HG03135 (cell line): ENCODE measurements at regions not wholly inside any gene's neighbourhood (a gene's known extent, or its start where the extent isn't known, plus 50 kb on each side); places are given as distances from the start of the nearest gene placed in this dataset.
"Not testable (repeated sequence)": the region's sequence is repeated elsewhere in the genome, so short reads cannot be mapped to it uniquely, and the experiment has no call there.

Source experiments
- ATAC-seq: cut with Tn5 transposase; IDR thresholded peaks from one replicate; pipeline ENCODE4 v1.9.1; 2021; ENCODE audit warnings: mild to moderate bottlenecking, moderate library complexity; ENCODE audit not compliant: unreplicated experiment

DNA sequence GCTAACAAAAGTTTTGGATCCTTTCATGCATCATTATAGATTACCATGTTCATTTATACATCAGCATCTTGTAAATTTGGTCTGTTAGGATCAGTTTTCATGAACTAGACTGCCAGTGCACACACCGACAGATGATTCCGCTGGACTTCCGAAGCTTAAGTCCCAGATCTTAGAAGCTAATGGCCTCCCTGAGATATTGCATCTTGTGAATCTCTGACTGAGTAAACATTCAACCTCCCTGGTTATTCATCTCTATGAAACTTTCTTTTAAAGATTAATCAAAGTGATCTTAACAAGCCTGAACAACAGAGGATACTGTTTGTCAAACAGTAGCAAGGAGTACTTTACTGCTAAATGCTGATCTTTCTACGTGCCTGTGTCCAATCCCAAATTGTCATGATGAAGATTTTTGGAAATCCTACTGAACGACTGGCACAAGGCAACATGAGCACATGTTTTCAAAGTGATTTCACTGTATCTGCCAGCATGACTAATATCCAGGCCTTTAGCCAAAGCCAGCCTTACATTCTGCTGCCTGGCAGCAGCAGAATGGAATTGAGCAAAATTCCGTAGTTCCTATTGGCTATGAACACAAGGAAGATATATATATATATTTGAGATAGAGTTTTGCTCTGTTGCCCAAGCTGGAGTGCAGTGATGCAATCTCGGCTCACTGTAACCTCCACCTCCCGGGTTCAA, 91.3 kb upstream of the ANK3 start:
- no peak for ATAC-seq

DNA sequence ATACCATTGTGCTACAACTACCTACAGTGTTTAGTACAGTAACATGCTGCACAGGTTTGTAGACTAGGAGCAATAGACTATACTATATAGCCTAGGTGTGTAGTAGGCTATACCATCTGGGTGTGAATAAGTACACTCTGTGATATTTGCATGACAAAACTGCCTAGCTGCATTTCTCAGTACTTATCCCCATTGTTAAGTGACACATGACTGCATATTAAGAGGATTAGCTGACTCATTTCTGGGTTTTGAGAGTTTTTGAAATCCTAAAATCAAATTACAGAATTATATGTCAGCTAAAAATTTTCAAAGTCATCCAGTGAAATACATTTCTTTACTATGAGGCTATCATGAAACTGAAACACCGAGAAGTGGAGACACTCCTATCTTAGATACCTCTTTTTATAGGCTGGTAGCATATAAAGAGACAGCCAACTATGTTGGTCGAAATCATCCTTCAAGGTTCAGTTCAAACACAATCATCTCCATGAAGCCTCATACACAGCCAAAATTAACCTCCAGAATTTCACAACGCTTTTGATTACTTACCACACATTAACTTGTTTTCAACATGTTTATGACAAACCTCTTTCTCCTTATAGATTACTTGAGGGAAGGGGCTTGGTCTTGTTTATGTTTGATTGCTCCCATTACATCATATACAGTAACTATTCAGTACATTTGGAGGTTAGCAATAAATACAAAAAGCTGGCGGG, 89.8 kb upstream of the ANK3 start:
- ATAC-seq = no peak

DNA sequence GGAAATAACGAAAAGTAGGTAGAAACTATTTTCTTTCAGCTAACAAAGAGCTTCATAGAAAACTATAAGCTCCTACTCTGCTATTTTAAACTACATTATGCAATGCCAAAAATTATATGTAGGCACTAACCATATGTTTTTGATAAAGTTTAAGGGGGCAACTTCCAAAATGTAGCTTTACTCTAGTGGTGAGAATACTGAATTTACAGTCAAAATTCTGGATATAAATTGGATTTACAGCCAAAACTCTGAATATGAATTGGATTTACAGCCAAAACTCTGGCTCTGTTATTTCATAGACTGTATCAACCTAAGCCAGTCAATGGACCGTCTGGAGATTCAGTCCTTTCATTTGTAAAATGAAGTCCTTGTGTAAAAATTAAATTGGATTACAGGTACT, 86.8 kb upstream of the ANK3 start:
- ATAC-seq = no peak

DNA sequence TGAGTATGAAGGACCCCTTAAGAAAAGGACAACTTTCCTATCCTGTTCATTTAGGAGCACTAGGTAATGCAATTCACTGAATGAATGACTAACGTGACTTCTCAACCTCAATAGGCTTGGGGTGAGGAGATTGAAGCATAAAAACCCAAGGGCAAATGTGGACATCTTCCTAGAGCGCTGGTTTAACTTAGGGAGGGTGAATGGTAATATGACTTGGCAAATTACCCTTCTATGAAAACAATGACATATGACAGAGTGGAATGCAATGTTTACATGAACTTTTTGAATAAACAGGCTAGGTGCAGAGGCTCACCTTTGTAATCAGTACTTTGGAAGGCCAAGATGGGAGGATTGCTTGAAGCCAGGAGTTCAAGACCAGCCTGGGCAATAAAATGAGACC, 83.9 kb upstream of the ANK3 start:
- ATAC-seq = no peak

DNA sequence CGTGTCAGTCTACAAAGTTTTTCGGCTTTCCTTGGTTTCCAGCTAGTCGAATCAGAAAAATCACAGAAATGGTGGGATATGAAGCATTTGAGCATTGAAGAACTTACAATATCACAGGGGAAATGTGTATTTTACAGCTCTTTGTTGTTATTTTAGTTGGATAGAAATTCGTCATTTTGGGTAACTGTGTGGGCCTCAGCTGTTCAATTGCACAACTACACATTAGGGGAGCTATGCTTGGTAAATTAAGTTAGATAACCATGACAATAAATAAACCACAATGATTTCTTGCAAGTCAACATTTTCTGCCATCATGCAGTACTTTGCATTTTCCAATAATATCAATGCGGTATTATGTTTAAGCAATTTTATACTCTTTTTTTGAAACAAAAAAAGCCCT, 80.4 kb upstream of the ANK3 start:
- no peak for ATAC-seq

DNA sequence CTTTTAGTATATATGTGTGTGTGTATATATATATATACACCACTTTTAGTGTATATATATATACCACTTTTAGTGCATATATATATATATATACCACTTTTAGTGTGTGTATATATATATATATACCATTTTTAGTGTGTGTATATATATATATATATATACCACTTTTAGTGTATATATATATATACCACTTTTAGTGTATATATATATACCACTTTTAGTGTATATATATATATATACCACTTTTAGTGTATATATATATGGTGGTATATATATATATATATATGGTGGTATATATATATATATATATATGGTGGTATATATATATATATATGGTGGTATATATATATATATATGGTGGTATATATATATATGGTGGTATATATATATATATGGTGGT, 79.5 kb upstream of the ANK3 start:
- ATAC-seq = not testable (repeated sequence)

DNA sequence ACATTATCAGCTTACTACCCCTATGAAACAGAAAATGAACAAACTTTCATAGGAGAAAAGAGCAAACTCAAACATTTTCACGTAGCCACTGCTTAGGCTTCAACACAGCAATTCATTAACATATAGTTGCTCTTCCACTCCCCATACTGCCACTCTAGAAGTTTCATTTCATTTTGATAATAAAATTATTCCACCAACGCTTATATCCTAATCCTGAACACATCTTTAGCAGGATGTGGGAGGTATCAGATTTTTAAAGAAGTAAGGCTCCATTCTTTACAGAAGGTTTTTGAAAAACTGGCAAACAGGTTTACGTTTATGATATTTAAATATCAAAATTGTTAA, 77.5 kb upstream of the ANK3 start:
- ATAC-seq = no peak

DNA sequence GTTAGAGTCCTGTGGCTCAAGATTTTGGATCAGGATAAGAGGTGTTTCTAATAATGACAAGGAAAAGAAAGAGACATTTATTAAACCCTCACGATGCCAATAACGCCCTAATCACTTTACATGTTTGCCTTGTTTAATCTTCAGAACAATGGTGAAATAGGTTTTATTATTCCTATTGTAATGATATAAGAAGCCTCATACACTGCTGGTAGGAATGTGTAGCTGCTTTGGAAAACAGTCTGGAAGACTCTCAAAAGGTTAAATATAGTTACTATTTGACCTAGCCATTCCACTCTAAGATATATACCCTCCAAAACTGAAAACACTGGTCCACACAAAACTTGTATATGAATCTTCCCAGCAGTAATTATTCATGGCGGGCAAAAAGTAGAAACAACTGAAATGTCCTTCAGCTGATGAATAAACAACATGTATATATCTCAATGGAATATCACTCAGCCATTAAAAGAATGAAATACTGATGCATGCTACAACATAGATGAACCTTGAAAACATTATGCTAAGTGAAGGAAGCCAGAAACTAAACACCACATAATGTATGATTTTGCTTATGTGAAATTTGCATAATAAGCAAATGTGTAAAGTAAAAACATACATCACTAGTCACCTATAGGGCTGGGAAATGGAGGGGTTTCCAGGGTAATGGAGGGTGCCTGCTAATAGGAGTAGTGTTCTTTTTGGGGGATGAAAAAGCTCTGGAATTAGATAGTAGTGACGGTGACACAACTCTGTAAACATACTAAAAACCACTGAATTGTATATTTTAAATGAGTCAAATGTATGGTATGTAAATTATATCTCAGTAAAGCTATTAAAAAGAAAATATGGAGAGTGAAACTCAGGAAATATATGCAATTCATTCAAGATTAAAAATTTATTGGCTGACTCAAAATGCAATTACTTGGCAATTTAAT, 76.9 kb upstream of the ANK3 start:
- ATAC-seq = no peak

DNA sequence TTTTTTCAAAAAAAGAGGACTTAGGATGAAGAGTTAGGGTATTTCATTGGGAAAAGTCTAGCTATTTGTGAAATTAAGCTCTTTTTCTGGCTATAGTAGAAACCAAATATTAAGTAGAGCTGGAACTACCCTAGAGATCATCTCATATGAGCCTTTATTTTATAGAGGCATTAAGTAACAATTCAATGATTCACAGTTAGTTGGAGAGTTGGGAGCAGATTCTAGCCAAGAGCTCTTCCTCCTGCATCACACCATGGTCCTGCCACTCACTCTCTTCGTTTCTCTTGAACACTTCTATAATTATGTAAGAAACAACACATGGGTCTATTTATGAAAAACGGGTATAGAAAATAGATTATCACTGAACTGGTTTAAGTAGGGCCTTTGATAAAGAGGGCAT, 76.1 kb upstream of the ANK3 start:
- ATAC-seq = no peak

DNA sequence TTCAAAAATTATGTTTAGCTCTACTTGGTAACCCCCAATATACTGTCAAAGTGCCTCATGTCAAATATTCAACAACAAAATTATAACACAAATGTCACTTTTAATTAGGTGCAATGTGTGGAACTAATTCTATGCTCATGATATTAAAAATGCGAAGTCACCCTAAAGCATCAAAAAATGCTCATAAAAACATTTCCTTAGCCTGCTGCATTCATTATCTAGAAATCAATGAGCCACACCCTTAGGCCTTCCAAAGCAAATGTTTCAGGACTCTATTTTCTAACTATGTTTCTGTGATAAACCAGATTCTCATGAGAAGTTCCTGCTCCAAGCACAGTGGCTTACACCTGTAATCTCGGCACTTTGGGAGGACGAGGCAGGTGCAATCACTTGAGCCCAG, 75.0 kb upstream of the ANK3 start:
- ATAC-seq = no peak

DNA sequence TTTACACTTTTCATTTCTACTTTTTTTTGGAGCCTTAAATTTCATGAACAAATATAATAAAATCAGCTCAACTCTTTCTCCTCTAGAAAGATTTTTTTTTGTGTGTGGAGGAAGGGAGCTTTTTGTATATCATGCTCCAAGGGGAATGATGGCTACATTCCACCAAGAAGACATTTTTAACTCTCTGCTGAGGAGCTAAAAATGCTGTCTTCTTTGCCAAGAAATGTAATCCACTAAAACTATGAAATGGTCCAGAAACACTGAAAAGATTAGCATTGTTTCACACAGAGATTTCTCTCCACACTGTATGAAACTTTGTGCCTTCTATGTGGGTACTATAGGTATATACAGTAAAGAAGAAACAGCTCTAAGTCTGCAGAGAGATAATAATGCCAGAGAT, 74.1 kb upstream of the ANK3 start:
- no peak for ATAC-seq

DNA sequence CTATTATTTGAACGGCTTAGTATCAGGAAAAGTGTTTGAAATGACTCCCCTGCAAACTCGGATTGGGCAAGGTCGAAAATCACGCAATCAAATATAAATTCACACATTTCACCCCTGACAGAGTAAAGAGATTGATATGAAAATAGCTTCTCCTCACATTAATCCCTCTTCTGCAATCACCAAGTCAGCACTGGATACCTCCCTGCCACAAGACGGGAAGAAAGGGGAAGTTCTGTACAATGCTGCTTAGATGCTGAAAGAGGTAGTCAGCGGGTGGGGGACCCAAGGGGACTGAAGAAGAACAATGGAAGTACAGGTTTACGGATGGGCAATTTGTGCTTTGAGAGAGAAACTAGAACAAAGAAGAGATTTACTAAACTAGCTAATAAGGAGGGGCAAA, 72.0 kb upstream of the ANK3 start:
- ATAC-seq = no peak

DNA sequence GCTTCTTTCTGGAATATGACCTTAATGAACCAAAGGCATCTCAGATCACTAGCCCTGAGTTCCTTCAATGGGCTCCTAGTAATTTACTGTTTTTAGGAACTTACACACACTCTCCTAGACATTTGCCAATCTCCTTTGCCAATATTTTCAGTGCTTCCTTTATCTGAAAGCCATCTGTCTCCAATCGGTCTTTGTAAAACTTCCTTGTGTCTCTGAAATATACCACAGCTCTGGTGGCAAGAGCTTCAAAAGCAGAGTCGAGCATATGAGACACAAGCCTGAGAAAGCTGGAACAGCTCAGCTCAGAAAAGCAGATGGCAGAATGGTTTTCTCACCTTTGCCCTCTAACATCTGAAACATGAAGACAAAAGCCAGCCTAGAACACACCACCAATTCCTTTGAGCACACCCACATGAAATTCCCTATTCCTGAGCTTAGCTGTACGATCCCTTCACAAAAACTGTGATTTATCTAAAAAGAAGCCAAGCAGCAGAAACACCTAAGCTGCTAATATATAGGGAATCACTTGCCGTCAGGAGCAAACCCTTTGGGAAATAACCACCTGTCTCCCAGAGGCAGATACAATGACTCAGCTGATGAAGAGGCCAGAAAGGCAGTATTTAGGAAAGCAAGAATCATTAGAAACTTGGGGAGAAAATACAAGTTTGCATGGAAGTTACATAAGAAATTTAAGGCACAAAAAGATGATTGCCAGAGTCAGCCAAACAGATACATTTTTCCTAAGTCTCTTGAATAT, 70.2 kb upstream of the ANK3 start:
- ATAC-seq = no peak

DNA sequence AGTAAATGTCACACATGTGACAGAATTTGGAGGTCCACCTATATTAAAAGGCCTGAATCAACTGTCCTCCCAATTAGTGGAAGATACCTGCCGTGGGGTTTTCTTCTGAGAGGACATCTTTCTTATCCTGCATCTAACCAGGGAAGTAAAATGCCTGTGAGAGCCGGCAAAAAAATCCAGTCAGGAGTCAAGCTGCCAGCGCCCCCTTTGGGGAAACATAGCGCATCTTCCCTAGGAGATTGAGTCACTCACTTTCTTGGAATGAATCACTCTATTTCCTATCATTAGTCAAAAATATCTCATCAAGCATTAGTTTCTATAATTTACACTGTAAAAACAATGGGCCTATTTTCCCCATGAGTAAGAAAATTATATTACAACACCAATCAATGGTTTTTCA, 66.4 kb upstream of the ANK3 start:
- no peak for ATAC-seq

DNA sequence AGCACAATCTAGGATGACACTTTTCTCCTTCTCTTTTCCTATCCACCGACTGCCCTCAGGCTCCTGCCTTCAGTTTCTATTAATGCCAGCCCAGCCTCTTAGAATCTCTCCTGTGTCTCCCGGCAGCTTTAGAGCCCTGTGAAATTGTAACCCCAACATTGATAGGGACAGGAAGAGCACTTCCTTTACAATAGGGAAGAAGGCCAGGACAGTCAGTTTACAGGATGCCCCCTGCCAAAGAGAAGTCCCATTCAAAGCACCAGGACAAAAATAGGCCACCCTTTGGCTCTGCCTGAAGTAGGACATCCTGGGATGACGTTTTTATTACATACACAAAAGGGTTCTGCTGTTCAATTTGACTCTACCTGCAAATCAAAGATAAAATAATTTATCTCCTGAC, 64.7 kb upstream of the ANK3 start:
- no peak for ATAC-seq

DNA sequence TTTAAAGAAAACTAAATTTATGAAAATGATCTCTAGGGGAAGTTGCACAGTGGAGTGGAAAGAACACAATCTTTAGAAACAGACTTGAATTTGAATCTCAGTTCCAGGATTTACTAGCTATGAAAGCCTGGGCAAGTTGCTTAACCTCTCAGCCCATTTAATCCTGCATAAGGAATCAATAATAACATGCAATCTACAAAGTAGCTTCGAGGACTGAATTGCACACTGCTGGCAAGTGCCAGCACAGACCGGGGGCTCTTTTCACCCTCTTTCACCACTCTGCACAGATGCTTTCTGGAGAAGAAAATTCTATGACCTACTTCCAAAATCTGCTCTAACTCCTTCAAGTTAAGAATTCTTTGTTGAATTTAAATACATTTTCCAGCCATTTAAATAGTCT, 63.4 kb upstream of the ANK3 start:
- ATAC-seq = no peak

DNA sequence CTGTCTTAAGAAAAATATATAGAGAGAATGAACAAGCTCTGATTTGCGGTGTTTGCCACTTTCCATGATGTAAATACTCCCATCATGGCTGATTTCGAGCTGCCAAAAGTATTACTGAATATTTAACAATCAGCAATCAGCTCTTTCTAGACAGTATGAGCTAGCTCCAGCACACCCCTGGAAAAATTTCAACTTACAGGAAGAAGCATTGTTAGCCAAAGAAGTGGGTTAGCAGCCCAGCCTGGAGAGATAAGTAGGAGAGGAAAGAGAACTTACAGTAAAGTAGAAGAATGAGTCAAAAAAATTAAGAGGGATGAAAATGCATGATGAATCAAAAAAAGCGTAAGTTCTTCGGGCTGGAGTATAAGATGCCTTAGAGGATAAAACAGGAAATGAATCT, 60.6 kb upstream of the ANK3 start:
- ATAC-seq = no peak

DNA sequence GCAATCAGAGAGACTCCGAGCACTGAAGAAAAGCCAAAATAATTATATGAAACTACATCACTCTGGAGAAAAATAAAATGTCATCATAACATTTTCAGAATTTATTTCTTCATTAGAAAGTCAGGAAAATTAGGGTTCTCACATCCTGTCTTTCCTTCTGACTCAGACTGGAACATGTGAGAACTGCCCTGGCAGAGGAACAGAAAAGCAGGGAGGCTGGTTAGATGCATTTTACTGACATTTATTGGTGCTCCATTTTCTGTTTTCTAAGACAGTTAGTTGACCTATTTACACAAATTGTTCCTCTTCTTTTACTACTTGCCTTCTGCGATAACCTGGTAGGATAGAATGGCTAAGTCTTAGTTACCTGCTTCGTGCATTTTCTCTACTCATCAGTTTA, 58.6 kb upstream of the ANK3 start:
- ATAC-seq = no peak

DNA sequence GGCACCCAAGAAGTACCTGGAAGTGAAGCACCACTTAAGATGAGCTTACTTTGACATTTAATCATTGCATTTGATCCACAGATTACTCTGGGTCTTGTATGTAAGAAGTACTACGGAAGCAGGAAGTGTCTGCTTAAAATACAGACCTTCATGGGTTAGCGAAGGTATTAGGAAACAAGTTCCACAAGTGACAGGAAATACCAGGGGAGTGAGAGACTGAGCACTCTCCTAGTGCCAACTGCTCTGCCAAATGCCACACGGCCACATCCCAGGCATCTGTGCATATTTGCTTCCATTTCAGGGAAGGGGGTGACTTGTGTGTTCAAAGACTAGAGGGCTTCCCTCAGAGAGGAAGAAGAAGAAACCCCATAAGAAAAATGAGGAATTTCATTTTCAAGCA, 57.2 kb upstream of the ANK3 start:
- ATAC-seq = no peak

DNA sequence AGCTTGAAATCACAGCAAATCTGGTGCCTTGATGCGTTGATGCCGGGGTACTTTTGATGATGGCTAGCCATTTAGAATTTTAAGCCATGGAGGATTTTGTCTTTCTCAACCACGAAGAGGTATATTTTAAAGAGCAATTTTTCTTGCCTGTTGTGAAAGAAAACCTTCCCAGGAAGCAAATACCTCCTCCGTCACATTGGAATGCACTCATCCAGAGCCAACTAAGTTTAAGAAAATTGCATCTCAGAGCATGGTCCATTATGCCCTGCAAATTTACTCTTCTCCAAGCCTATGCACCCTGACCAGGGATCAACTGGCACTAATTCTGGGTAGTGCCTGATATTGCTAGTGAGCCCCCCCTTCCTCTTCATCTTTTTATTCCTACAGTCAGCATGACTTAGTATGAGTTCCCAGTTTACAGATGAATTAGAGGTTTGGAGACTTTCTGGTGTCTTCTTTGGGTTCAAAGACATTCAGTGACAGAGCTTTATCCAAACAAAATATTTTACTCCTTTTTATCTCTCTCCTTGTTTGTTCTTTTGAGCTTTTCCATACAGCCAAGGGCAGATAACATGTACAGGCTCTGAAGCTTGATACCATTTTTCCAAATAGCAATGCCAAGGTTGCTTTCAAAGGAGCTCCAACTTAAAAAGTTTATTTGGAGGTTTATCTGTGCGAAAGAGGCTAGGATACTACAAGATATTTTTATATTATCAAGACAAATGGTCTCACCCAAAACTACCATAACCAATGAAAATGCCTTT, 56.6 kb upstream of the ANK3 start:
- no peak for ATAC-seq
